Skeletal muscle tissue (tissue), 3 donors: ENCODE measurements at regions not wholly inside any gene's neighbourhood (a gene's known extent, or its start where the extent isn't known, plus 50 kb on each side); places are given as distances from the start of the nearest gene placed in this dataset.
"Not testable (repeated sequence)": the region's sequence is repeated elsewhere in the genome, so short reads cannot be mapped to it uniquely, and the experiment has no call there.

ENCODE experiments used
- H3K27ac ChIP-seq: one replicate; pipeline ENCODE4 v1.7.0; 2013; ENCODE audit warnings: mild to moderate bottlenecking, low read depth, low read length, inconsistent platforms
- H3K27me3 ChIP-seq, 3 donors: one replicate each; pipeline ENCODE4 v1.7.0; 2013; ENCODE audit warnings: low read length in 3 of 3; ENCODE audit not compliant: control insufficient read depth in 3 of 3, insufficient read depth in 3 of 3
- H3K36me3 ChIP-seq, 3 donors: one replicate each; pipeline ENCODE4 v1.7.0; 2013; ENCODE audit warnings: low read length in 3 of 3; ENCODE audit not compliant: control insufficient read depth in 3 of 3, insufficient read depth in 3 of 3
- H3K4me1 ChIP-seq, 3 donors: one replicate each; pipeline ENCODE4 v1.7.0; 2013; ENCODE audit warnings: low read length in 3 of 3, mild to moderate bottlenecking in 3 of 3; ENCODE audit not compliant: control insufficient read depth in 3 of 3, insufficient read depth in 3 of 3
- H3K4me3 ChIP-seq, 3 donors: one replicate each; pipeline ENCODE4 v1.7.0; 2013; ENCODE audit warnings: low read length in 3 of 3
- H3K9ac ChIP-seq, 3 donors: one replicate each; pipeline ENCODE4 v1.7.0; 2013; ENCODE audit warnings: low read length in 3 of 3, mild to moderate bottlenecking in 3 of 3, moderate library complexity in 2 of 3, low read depth in 1 of 3
- H3K9me3 ChIP-seq, 3 donors: one replicate each; pipeline ENCODE4 v1.7.0; 2013; ENCODE audit warnings: low read length in 3 of 3; ENCODE audit not compliant: control insufficient read depth in 3 of 3
- donor health status: Osteomylitis.

DNA sequence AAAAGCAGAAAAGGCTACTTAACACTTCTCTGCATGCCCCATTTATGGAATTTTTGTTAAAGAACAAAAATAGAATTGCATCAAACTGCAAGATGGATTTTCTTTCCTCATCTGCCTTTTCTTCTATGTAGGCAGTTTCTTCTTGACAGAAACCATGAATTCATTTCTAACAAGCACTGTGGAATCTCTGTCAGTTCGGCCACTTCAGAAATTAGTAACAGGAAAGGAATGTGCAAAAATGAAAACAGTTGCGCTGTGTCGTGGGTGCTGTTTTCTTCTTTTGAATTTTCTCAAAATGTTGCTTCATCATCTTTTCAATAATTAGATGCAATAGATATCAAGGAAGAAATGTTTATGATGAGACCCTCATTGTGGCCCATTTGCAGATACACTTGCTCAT is 151.6 kb downstream of the FOXB1 start:
- Histone ChIP-seq H3K36me3 (no peaks in the 10 kb centered on the region), H3K4me3 (no peak overlapping the region), H3K27me3 (peaks cover 0 to 20% (median under 1%) of the 10 kb centered on the region in 3 donors), H3K4me1 (no peaks in the 10 kb centered on the region), H3K27ac (no peak overlapping the region), H3K9me3 (no peaks in the 10 kb centered on the region), H3K9ac (no peak overlapping the region)

DNA sequence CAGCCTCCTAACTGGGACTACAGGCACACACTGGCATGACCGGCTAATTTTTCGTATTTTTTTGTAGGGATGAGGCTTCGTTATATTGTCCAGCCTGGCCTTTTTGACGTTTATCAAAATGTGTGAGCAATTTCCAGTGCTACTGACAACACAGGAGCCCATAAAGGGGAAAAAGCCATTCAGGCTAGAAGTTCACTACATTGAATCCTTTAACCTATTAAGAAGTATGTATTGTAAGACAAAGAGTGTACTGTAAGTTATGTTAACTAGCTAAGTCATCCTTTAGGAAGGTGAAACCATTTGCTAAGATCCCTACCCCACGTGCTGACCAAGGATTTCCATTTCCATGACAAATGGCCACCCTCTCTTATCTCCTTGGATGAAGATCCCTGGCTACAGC is 156.8 kb downstream of the FOXB1 start:
- peaks cover 0 to 20% (median 10%) of the 10 kb centered on the region in 3 donors for H3K27me3 ChIP-seq
- H3K9me3 ChIP-seq: no peaks in the 10 kb centered on the region
- no peak overlapping the region for H3K9ac ChIP-seq
- no peaks in the 10 kb centered on the region for H3K4me1 ChIP-seq
- no peak overlapping the region for H3K27ac ChIP-seq
- no peaks in the 10 kb centered on the region for H3K36me3 ChIP-seq
- H3K4me3 ChIP-seq: no peak overlapping the region

DNA sequence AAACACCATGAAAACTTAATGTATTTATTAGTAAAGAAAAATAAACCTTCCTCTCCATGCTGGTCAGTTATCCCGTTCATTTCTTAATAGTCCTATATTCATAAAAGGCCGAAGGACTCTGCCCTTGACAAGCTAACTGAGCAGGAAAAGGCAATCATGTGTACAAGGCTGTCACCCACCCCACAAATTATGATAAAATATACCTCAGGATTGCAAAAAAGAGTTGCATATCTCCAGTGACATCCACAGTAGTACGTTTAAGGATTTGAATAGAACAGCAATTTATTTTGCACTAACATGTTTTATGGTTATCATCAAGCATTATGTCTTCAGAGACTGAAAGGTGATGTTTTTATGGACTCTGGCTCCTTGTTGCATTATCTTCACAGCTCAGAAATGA is 157.6 kb downstream of the FOXB1 start:
- H3K9me3 ChIP-seq: no peaks in the 10 kb centered on the region
- H3K9ac ChIP-seq: no peak overlapping the region
- no peaks in the 10 kb centered on the region for H3K4me1 ChIP-seq
- no peak overlapping the region for H3K4me3 ChIP-seq
- H3K36me3 ChIP-seq: no peaks in the 10 kb centered on the region
- no peak overlapping the region for H3K27ac ChIP-seq
- peaks cover 0 to 20% (median 10%) of the 10 kb centered on the region in 3 donors for H3K27me3 ChIP-seq

DNA sequence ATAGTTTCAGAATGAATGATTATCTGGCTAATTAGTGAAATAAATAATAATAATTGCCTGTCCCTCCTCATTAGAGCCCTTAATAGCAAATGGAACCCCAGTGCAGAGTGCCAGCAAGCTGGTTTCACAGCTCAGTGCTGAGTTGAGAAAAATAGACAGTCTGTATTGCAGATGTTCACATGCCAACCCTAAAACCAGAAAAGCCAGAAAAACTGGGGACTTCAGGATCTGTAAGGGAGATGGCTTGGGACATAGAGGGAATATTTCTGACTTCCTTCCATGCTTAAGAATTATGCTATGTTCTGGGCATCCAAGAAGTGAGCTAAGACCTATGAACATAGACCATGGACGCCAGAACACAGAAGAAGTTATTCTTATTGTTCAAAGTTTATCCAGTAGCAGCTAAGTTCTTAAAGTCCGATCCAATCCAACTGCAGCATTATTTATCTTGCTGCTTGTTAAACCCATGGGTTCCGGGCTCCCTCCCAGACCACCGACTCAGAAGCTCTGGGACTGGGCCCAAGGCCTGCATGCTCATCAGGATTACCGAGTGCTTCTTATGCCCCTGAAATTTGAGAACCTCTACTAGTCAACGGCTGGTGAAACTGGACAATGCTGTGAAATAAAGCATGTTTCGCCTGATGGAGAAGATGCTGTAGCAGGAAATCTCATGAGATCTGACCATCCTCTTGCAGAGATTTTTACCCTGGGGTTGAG is 158.3 kb downstream of the FOXB1 start:
- H3K36me3 ChIP-seq: no peaks in the 10 kb centered on the region
- no peak overlapping the region for H3K9ac ChIP-seq
- H3K9me3 ChIP-seq: no peaks in the 10 kb centered on the region
- no peak overlapping the region for H3K27ac ChIP-seq
- no peak overlapping the region for H3K4me3 ChIP-seq
- peaks cover 0 to 20% (median 10%) of the 10 kb centered on the region in 3 donors for H3K27me3 ChIP-seq
- H3K4me1 ChIP-seq: no peaks in the 10 kb centered on the region

DNA sequence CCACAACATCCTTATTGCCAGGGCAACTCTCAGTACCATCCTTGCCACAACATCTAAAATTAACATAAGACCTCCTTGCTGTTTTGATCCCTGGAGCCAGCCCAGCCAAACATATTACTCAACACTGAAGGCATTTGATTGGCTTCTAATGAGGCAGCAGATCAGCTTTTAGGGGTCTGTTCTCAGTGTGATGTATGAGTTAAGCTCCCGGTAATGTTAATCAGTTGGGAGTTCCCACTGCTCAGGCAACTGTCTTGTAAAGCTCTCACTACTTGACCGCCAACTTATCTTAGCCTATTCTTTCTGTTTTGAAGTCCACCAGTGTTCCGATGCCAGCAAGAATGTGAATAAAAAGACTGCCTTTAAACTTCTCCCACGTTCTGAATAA is 158.9 kb downstream of the FOXB1 start:
- no peaks in the 10 kb centered on the region for H3K4me1 ChIP-seq
- H3K27ac ChIP-seq: no peak overlapping the region
- no peak overlapping the region for H3K4me3 ChIP-seq
- H3K27me3 ChIP-seq: peaks cover 0 to 20% (median 10%) of the 10 kb centered on the region in 3 donors
- no peaks in the 10 kb centered on the region for H3K9me3 ChIP-seq
- no peak overlapping the region for H3K9ac ChIP-seq
- no peaks in the 10 kb centered on the region for H3K36me3 ChIP-seq

DNA sequence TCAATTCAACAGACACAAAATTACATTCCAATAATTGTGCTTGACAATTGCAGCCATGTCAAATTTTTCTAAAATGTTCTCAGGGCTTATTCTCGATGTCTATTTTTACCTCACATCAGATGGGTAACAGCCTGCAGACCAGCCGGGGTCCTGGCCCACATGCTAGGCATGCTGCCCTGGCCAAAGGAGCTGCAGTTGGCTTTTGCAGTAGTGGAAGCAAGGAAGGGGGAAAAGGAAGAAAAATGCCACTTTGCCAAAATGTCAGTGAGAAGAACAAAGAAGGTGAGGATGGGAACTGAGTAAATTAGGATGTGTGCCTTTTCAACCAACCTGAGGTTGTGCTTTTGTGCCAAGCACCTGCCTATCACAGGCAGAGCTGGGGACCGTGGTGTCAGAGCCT is 161.0 kb downstream of the FOXB1 start:
- no peaks in the 10 kb centered on the region for H3K4me1 ChIP-seq
- no peak overlapping the region for H3K27ac ChIP-seq
- H3K36me3 ChIP-seq: no peaks in the 10 kb centered on the region
- H3K27me3 ChIP-seq: peaks cover 0 to 11% (median 10%) of the 10 kb centered on the region in 3 donors
- no peak overlapping the region for H3K4me3 ChIP-seq
- H3K9me3 ChIP-seq: no peaks in the 10 kb centered on the region
- H3K9ac ChIP-seq: no peak overlapping the region

DNA sequence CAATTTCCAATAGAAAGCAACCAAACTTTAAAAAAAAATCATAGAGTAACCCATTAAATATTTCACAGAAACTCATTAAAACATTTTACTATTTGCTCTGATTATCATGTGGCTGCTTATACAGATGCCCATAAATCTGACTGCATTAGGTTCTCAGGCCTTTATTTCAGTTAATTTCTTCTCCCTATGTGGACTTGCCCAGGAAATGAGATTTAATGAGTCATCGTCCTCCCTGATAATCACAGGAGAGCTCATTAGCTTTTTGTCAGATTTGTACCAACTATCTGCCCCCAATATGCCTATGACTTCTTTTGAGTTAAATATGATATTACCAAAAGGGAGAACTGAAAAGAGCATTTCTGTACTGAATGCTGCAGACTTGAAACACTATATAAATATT is 168.0 kb downstream of the FOXB1 start:
- H3K4me3 ChIP-seq: no peak overlapping the region
- H3K36me3 ChIP-seq: no peaks in the 10 kb centered on the region

DNA sequence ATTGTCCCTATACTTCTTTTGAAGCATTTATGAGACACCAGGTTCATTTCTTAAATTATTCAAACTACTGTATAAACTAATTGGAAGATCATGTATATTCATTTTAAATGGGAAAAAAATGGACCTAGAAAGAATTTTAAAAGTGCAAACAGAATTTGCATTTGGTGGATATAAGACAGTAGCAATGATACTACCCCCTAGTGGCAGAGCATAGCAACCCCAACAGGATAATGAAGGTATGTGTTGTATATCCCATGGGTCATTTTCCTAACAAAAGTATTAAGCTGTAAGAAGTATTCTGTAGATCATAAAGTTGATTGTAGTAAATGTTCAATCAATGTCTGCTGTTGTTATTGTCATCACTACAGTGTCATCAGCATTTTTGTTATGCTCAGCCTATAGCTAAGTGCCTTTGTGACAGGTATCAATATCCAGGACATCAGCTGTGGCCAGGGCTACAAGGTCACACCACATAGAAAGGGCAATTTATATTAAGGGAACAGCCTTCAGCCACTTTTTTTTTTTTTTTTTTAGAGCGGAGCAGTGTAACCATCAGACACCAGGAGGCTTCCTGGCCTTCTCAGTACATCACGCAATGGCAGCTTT is 175.8 kb downstream of the FOXB1 start:
- no peaks in the 10 kb centered on the region for H3K27me3 ChIP-seq
- H3K9ac ChIP-seq: no peak overlapping the region
- no peaks in the 10 kb centered on the region for H3K36me3 ChIP-seq
- no peaks in the 10 kb centered on the region for H3K4me1 ChIP-seq
- H3K4me3 ChIP-seq: no peak overlapping the region
- H3K27ac ChIP-seq: no peak overlapping the region
- H3K9me3 ChIP-seq: no peaks in the 10 kb centered on the region

More for the DNA sequence above, 168.0 kb downstream of the FOXB1 start:
- H3K27ac ChIP-seq: no peak overlapping the region
- no peak overlapping the region for H3K9ac ChIP-seq
- H3K9me3 ChIP-seq: no peaks in the 10 kb centered on the region
- H3K4me1 ChIP-seq: no peaks in the 10 kb centered on the region
- peaks cover 0 to 4% (median 0%) of the 10 kb centered on the region in 3 donors for H3K27me3 ChIP-seq

DNA sequence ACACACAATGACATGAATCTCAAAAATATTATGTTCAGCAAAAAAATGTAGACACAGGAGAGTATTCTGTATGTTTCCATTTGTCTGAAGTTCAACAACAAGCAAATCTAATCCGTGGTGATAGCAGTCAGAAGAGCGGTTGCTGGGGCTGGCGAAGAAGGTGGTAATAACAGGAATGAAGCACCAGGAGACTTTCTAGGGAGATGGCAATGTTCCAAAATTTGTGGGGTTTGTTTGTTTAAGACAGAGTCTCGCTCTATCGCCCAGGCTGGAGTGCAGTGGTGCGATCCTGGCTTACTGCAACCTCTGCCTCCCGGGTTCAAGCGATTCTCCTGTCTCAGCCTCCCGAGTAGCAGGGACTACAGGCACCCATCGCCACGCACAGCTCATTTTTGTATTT is 177.8 kb downstream of the FOXB1 start:
- H3K4me1 ChIP-seq, H3K27me3 ChIP-seq, H3K9ac ChIP-seq, H3K36me3 ChIP-seq, H3K27ac ChIP-seq, H3K4me3 ChIP-seq, H3K9me3 ChIP-seq: not testable (repeated sequence)

DNA sequence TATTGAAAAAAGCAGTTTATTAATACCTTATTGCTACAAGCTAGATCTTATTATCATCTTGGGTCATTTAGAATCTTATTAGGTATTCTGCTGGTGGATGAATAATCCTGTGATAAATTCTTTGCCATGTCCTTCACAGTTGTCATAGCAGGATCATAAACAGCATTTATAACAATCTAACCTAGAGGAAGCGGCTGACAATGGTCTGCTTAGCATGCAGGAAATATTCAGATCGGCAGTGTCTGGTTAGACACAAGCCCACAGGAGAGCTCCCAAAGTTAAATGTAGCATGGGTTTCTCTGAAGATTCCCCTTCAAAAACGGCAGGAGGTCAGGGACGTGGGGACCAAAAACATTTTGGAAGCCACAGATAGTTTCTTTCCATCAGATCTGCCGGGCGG is 179.3 kb downstream of the FOXB1 start:
- H3K27ac ChIP-seq: no peak overlapping the region
- H3K4me3 ChIP-seq: no peak overlapping the region
- no peaks in the 10 kb centered on the region for H3K9me3 ChIP-seq
- no peaks in the 10 kb centered on the region for H3K27me3 ChIP-seq
- no peaks in the 10 kb centered on the region for H3K4me1 ChIP-seq
- no peak overlapping the region for H3K9ac ChIP-seq
- no peaks in the 10 kb centered on the region for H3K36me3 ChIP-seq
